ENCODE measurements at regions not wholly inside any gene's neighbourhood (a gene's known extent, or its start where the extent isn't known, plus 50 kb on each side); places are given as distances from the start of the nearest gene placed in this dataset.

DNA sequence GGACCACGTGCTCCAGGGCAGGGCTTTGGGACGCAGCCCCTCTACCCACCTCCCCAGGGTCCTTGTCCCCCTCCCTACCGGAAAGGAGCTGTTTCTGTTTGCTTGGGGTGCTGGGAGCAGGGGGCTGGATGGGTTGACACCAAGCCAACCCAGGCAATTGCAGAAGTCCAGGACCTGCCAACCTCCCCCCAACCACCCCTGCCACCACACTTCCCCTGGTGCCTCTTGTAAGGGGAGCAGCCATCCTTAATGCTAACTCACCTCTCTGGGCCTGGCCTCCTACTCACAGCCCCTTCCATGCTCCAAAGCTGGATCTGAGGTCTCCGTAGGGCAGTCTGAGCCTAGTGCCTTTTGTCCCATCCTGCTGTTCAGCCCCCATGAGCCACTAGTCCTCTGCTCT lies 631.9 kb downstream of the BCOR start:
- Mint-ChIP-seq H3K27ac (no peak overlapping the region), H3K9me3 (no peaks in the 10 kb centered on the region)
- H3K27ac ChIP-seq (ENCODE audit: insufficient read depth, low read length, poor library complexity, severe bottlenecking), result no peak overlapping the region

DNA sequence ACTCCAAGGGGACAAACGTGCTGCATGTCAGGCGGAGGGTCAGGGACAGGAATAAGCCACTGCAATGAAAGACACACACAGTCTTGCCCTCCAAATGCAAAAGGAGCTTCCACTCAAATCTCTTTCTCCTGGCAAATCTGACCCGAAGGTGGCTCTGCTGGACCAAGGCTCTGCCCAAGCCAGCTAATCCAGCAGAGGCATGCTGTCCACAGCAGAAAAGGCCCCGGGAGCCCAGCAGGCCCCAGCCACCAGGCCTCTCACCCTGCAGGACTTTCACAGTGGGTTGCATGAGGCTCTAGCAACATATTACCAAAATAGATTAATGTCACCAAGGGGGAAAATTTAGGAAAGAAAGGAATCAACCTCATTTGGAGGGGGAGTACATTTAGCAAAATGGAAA lies 628.6 kb downstream of the BCOR start:
- Histone ChIP-seq H3K27ac (ENCODE audit: insufficient read depth, low read length, poor library complexity, severe bottlenecking) (no peak overlapping the region), H3K36me3 (ENCODE audit: control insufficient read depth, insufficient read depth, low read length) (no peaks in the 10 kb centered on the region), H3K4me1 (ENCODE audit: control insufficient read depth, insufficient read depth, low read length, poor library complexity, severe bottlenecking) (no peaks in the 10 kb centered on the region), H3K4me3 (ENCODE audit: low read depth, low read length) (no peak overlapping the region), H3K9me3 (ENCODE audit: control insufficient read depth in 2 of 2, low read length in 2 of 2) (no peaks in the 10 kb centered on the region), H3K27me3 (ENCODE audit: control insufficient read depth, insufficient read depth, low read length) (no peaks in the 10 kb centered on the region)
- no peaks in the 10 kb centered on the region for H3K36me3 Mint-ChIP-seq
- ATAC-seq (ENCODE audit: low read depth in 2 of 2) (no peak), DNase-seq (no peak)
- H3K4me1 Mint-ChIP-seq, result no peaks in the 10 kb centered on the region
- H3K9me3 Mint-ChIP-seq, result no peaks in the 10 kb centered on the region
- no peak overlapping the region for H3K27ac Mint-ChIP-seq
- no peak overlapping the region for H3K4me3 Mint-ChIP-seq
- no peaks in the 10 kb centered on the region for H3K27me3 Mint-ChIP-seq

More for the DNA sequence above, 631.9 kb downstream of the BCOR start:
- Histone ChIP-seq H3K4me1 (ENCODE audit: control insufficient read depth, insufficient read depth, low read length, poor library complexity, severe bottlenecking) (no peaks in the 10 kb centered on the region), H3K9me3 (ENCODE audit: control insufficient read depth in 2 of 2, low read length in 2 of 2) (no peaks in the 10 kb centered on the region), H3K36me3 (ENCODE audit: control insufficient read depth, insufficient read depth, low read length) (no peaks in the 10 kb centered on the region), H3K4me3 (ENCODE audit: low read depth, low read length) (no peak overlapping the region), H3K27me3 (ENCODE audit: control insufficient read depth, insufficient read depth, low read length) (no peaks in the 10 kb centered on the region)
- peaks cover 0 to 5% (median 1%) of the 10 kb centered on the region in 4 donors for H3K4me1 Mint-ChIP-seq
- DNase-seq (no peak), ATAC-seq (ENCODE audit: low read depth in 2 of 2) (no peak)
- H3K27me3 Mint-ChIP-seq, result no peaks in the 10 kb centered on the region
- no peak overlapping the region for H3K4me3 Mint-ChIP-seq
- H3K36me3 Mint-ChIP-seq, result no peaks in the 10 kb centered on the region

GRCh38 chrX:39470588-39471407 lies 627.0 kb downstream of the BCOR start:
- ATAC-seq (ENCODE audit: low read depth in 2 of 2), result no peak
- Histone ChIP-seq H3K27ac (ENCODE audit: insufficient read depth, low read length, poor library complexity, severe bottlenecking) (no peak overlapping the region), H3K4me1 (ENCODE audit: control insufficient read depth, insufficient read depth, low read length, poor library complexity, severe bottlenecking) (no peaks in the 10 kb centered on the region), H3K4me3 (ENCODE audit: low read depth, low read length) (no peak overlapping the region), H3K9me3 (ENCODE audit: control insufficient read depth in 2 of 2, low read length in 2 of 2) (no peaks in the 10 kb centered on the region), H3K36me3 (ENCODE audit: control insufficient read depth, insufficient read depth, low read length) (no peaks in the 10 kb centered on the region), H3K27me3 (ENCODE audit: control insufficient read depth, insufficient read depth, low read length) (no peaks in the 10 kb centered on the region)
- no peak for DNase-seq
- H3K27ac Mint-ChIP-seq, result no peak overlapping the region
- no peaks in the 10 kb centered on the region for H3K9me3 Mint-ChIP-seq
- peaks cover 0 to 3% (median 0%) of the 10 kb centered on the region in 4 donors for H3K4me1 Mint-ChIP-seq
- H3K27me3 Mint-ChIP-seq, result no peaks in the 10 kb centered on the region
- H3K36me3 Mint-ChIP-seq, result no peaks in the 10 kb centered on the region
- no peak overlapping the region for H3K4me3 Mint-ChIP-seq

DNA sequence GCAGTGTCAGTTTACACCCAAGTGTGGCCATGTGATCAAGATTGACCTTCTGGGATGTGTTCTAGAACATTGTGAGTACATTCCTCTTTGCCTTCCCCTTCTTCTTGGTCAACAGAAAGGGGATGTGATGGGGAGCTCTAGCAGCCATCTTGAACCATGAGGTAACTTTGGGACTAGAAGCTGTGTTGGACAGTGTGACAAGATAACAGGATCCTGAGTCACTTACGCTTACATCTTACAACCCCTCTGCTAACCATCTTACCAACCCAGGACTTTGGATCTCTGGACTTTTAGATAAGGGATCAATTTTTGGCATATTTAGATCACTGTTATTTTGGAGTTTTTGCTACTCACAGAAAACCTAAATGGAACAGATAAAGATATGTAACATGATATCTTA lies 625.6 kb downstream of the BCOR start:
- Mint-ChIP-seq H3K36me3 (no peaks in the 10 kb centered on the region), H3K4me1 (peaks cover 0 to 3% (median 0%) of the 10 kb centered on the region in 4 donors), H3K27me3 (no peaks in the 10 kb centered on the region), H3K27ac (no peak overlapping the region), H3K4me3 (no peak overlapping the region), H3K9me3 (peaks cover 0 to 2% (median 0%) of the 10 kb centered on the region in 7 donors)
- Histone ChIP-seq H3K4me1 (ENCODE audit: control insufficient read depth, insufficient read depth, low read length, poor library complexity, severe bottlenecking) (no peaks in the 10 kb centered on the region), H3K36me3 (ENCODE audit: control insufficient read depth, insufficient read depth, low read length) (no peaks in the 10 kb centered on the region), H3K4me3 (ENCODE audit: low read depth, low read length) (no peak overlapping the region), H3K27ac (ENCODE audit: insufficient read depth, low read length, poor library complexity, severe bottlenecking) (no peak overlapping the region), H3K9me3 (ENCODE audit: control insufficient read depth in 2 of 2, low read length in 2 of 2) (no peaks in the 10 kb centered on the region), H3K27me3 (ENCODE audit: control insufficient read depth, insufficient read depth, low read length) (no peaks in the 10 kb centered on the region)
- DNase-seq (no peak), ATAC-seq (ENCODE audit: low read depth in 2 of 2) (no peak)

DNA sequence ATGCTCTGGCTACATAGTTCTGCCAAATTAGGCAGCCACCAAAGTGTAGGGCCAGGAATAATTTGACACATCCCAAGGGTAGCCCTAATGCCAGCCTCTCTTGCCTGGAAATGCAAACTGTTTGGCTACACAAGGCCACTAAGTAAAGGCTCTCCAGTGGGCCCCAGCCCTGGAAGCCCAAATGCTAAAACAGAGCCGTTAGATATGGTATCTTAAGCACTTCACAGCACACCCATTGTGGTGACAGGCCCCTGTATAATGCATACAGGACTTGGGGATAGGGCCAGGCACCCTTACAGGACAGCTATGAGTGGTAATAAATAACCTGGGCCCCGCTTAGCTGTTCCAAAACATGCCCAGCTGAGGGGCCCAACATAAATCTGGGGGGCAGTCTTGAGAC lies 623.9 kb downstream of the BCOR start:
- H3K9me3 ChIP-seq (ENCODE audit: control insufficient read depth in 2 of 2, low read length in 2 of 2), result no peaks in the 10 kb centered on the region
- Mint-ChIP-seq H3K27ac (no peak overlapping the region), H3K9me3 (peaks cover 0 to 2% (median 0%) of the 10 kb centered on the region in 7 donors), H3K27me3 (no peaks in the 10 kb centered on the region), H3K4me3 (no peak overlapping the region), H3K4me1 (peaks cover 0 to 10% (median 0%) of the 10 kb centered on the region in 4 donors), H3K36me3 (no peaks in the 10 kb centered on the region)
- ATAC-seq (ENCODE audit: low read depth in 2 of 2), result no peak
- no peaks in the 10 kb centered on the region for H3K4me1 ChIP-seq (ENCODE audit: control insufficient read depth, insufficient read depth, low read length, poor library complexity, severe bottlenecking)
- H3K27ac ChIP-seq (ENCODE audit: insufficient read depth, low read length, poor library complexity, severe bottlenecking), result no peak overlapping the region
- no peaks in the 10 kb centered on the region for H3K36me3 ChIP-seq (ENCODE audit: control insufficient read depth, insufficient read depth, low read length)
- no peak for DNase-seq
- H3K27me3 ChIP-seq (ENCODE audit: control insufficient read depth, insufficient read depth, low read length), result no peaks in the 10 kb centered on the region
- no peak overlapping the region for H3K4me3 ChIP-seq (ENCODE audit: low read depth, low read length)

DNA sequence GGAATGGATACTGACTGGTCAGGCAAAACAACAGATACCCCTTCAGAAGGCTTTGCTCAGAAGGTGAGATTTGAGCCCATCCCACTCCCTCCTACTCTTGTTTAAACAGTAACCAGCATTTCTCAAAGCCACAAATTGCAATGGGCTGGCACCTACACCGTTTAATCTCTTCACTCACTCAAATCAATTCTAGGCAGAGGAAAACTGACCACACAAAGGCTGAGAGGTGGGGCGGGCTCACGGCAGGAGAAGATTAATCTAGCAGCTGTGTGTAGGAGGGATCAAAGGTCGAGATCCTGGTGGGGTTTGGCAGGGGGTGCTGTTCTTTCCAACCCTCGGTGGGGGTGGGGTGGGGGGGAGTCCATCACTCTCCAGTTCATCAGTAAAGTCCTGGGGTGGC lies 622.4 kb downstream of the BCOR start:
- no peak overlapping the region for H3K27ac Mint-ChIP-seq
- DNase-seq (no peak), ATAC-seq (ENCODE audit: low read depth in 2 of 2) (no peak)
- peaks cover 0 to 2% (median 0%) of the 10 kb centered on the region in 7 donors for H3K9me3 Mint-ChIP-seq
- Histone ChIP-seq H3K4me1 (ENCODE audit: control insufficient read depth, insufficient read depth, low read length, poor library complexity, severe bottlenecking) (no peaks in the 10 kb centered on the region), H3K27ac (ENCODE audit: insufficient read depth, low read length, poor library complexity, severe bottlenecking) (no peak overlapping the region), H3K4me3 (ENCODE audit: low read depth, low read length) (no peak overlapping the region), H3K36me3 (ENCODE audit: control insufficient read depth, insufficient read depth, low read length) (no peaks in the 10 kb centered on the region), H3K27me3 (ENCODE audit: control insufficient read depth, insufficient read depth, low read length) (no peaks in the 10 kb centered on the region), H3K9me3 (ENCODE audit: control insufficient read depth in 2 of 2, low read length in 2 of 2) (no peaks in the 10 kb centered on the region)
- H3K36me3 Mint-ChIP-seq, result no peaks in the 10 kb centered on the region
- H3K4me3 Mint-ChIP-seq, result no peak overlapping the region
- H3K27me3 Mint-ChIP-seq, result no peaks in the 10 kb centered on the region
- peaks cover 0 to 11% (median 0%) of the 10 kb centered on the region in 4 donors for H3K4me1 Mint-ChIP-seq

DNA sequence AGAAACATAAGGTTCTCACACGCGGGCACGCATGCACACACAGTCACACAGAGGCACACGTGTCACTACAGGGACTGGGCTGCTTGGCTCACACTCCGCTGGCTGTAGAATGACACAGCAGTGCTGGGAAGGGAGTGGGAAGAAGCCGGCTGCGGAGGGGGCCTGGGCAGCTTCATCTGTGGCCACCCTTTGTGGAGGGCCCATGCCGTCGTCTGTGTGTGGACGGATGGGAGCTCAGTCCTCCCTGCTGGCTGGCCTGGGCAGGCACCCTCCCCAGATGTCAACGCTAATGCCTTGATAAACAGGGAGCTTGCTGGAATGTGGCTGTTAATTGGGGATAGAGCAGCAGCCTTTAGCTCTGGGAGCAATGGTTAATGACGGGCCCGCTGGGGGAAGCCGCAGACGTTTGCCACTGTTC lies 621.1 kb downstream of the BCOR start:
- Mint-ChIP-seq H3K36me3 (no peaks in the 10 kb centered on the region), H3K27ac (peak overlapping the region in 1 of 3 donors; percentile 22), H3K4me1 (peaks cover 0 to 11% (median 0%) of the 10 kb centered on the region in 4 donors), H3K27me3 (no peaks in the 10 kb centered on the region), H3K4me3 (no peak overlapping the region), H3K9me3 (peaks cover 0 to 2% (median 0%) of the 10 kb centered on the region in 7 donors)
- no peak for ATAC-seq (ENCODE audit: low read depth in 2 of 2)
- H3K9me3 ChIP-seq (ENCODE audit: control insufficient read depth in 2 of 2, low read length in 2 of 2), result no peaks in the 10 kb centered on the region
- H3K36me3 ChIP-seq (ENCODE audit: control insufficient read depth, insufficient read depth, low read length), result no peaks in the 10 kb centered on the region
- no peaks in the 10 kb centered on the region for H3K27me3 ChIP-seq (ENCODE audit: control insufficient read depth, insufficient read depth, low read length)
- H3K4me1 ChIP-seq (ENCODE audit: control insufficient read depth, insufficient read depth, low read length, poor library complexity, severe bottlenecking), result no peaks in the 10 kb centered on the region
- H3K27ac ChIP-seq (ENCODE audit: insufficient read depth, low read length, poor library complexity, severe bottlenecking), result no peak overlapping the region
- H3K4me3 ChIP-seq (ENCODE audit: low read depth, low read length), result no peak overlapping the region
- DNase-seq, result no peak

All from CD4-positive, CD25-positive, alpha-beta regulatory T cell (primary cell).